Gastroesophageal sphincter (tissue), 3 donors: ENCODE measurements at regions not wholly inside any gene's neighbourhood (a gene's known extent, or its start where the extent isn't known, plus 50 kb on each side); places are given as distances from the start of the nearest gene placed in this dataset.

Source experiments
- CTCF ChIP-seq, 4 experiments: fragments of 200-600 bp in 2 of 4; fragments of 450-650 bp in 2 of 4; sonication (generic) in 1 of 4; IDR thresholded peaks; one replicate each; pipeline ENCODE4 v1.5.1; 2017 to 2019; ENCODE audit warnings: antibody characterized with exemption in 4 of 4, mild to moderate bottlenecking in 2 of 4, moderate library complexity in 2 of 4
- EP300 ChIP-seq: sonication (generic); formaldehyde crosslinking; IDR thresholded peaks from one replicate; pipeline ENCODE4 v1.6.1; 2017; ENCODE audit warnings: antibody characterized with exemption, mild to moderate bottlenecking
- POLR2A ChIP-seq, 2 donors: fragments of 450-650 bp; IDR thresholded peaks; one replicate each; pipeline ENCODE4 v1.6.1; 2017; ENCODE audit warnings: antibody characterized with exemption in 2 of 2, mild to moderate bottlenecking in 2 of 2, moderate library complexity in 1 of 2

DNA sequence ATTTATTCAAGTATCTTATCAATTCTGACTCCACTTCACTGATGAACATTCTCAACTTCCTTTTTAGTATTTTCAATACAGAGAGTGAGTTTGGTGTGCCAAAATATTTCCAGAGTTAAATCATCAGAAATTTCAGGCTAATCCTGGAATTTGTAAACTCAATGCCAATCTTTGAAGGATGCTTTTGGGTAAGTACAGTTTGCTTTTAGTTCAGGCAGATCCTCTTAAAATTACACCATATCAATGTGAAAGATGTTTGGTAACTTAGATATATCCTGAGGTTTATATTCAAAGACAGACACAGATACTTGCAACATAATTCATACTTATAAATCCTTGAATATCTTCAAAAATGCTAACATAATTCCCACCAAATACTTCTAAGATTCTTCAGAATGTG lies 76.0 kb upstream of the FAM47B start:
- TF ChIP-seq CTCF (IDR thresholded peaks at IDR 0.05) (no peak), POLR2A (IDR thresholded peaks at IDR 0.05) (no peak), EP300 (no peak)
